Endodermal cell (in vitro differentiated cells): ENCODE measurements at regions not wholly inside any gene's neighbourhood (a gene's known extent, or its start where the extent isn't known, plus 50 kb on each side); places are given as distances from the start of the nearest gene placed in this dataset.
"Not testable (repeated sequence)": the region's sequence is repeated elsewhere in the genome, so short reads cannot be mapped to it uniquely, and the experiment has no call there.

Source experiments
- DNase-seq: peaks from one replicate; pipeline ENCODE4 v3.0.0-alpha.2; 2017
- H3K27ac ChIP-seq: 2 replicates; pipeline ENCODE4 v1.5.1; 2013; ENCODE audit warnings: mild to moderate bottlenecking, low read depth, low read length, moderate library complexity
- H3K27me3 ChIP-seq: 2 replicates; pipeline ENCODE4 v1.6.1; 2013; ENCODE audit warnings: mild to moderate bottlenecking, low read length, moderate library complexity; ENCODE audit not compliant: insufficient read depth, control insufficient read depth, poor library complexity, severe bottlenecking
- H3K36me3 ChIP-seq: 2 replicates; pipeline ENCODE4 v1.7.0; 2013; ENCODE audit warnings: mild to moderate bottlenecking, low read length, moderate library complexity; ENCODE audit not compliant: control insufficient read depth, insufficient read depth
- H3K4me1 ChIP-seq: one replicate; pipeline ENCODE4 v1.7.0; 2013; ENCODE audit warnings: low read length; ENCODE audit not compliant: control insufficient read depth, insufficient read depth
- H3K4me3 ChIP-seq: 2 replicates; pipeline ENCODE4 v1.5.1; 2013; ENCODE audit warnings: mild to moderate bottlenecking, low read length, moderate library complexity
- H3K9ac ChIP-seq: 2 replicates; pipeline ENCODE4 v1.6.1; 2013; ENCODE audit warnings: mild to moderate bottlenecking, low read length, moderate library complexity; ENCODE audit not compliant: poor library complexity, severe bottlenecking; ENCODE audit errors: extremely low read depth
- H3K9me3 ChIP-seq: 2 replicates; pipeline ENCODE4 v1.6.1; 2013; ENCODE audit warnings: mild to moderate bottlenecking, low read length, moderate library complexity; ENCODE audit not compliant: control insufficient read depth
- H3K27ac Mint-ChIP-seq: 2 replicates; pipeline ENCODE4 v1.8.0; 2020; ENCODE audit warnings: mixed read lengths
- H3K27me3 Mint-ChIP-seq: 2 replicates; pipeline ENCODE4 v1.8.0; 2021; ENCODE audit warnings: mild to moderate bottlenecking, mixed read lengths; ENCODE audit not compliant: insufficient read depth
- H3K36me3 Mint-ChIP-seq: 2 replicates; pipeline ENCODE4 v1.8.0; 2020; ENCODE audit warnings: low read depth, mixed read lengths
- H3K4me1 Mint-ChIP-seq: 2 replicates; pipeline ENCODE4 v1.8.0; 2020; ENCODE audit warnings: mixed read lengths
- H3K4me3 Mint-ChIP-seq: 2 replicates; pipeline ENCODE4 v1.8.0; 2020; ENCODE audit warnings: mild to moderate bottlenecking, moderate library complexity, mixed read lengths
- H3K9me3 Mint-ChIP-seq: 2 replicates; pipeline ENCODE4 v1.8.0; 2020; ENCODE audit warnings: mild to moderate bottlenecking, mixed read lengths
- CTCF ChIP-seq: fragments of 200-600 bp; sonication (generic); conservative IDR thresholded peaks from 2 replicates; pipeline ENCODE4 v1.5.0; 2021; ENCODE audit warnings: antibody characterized with exemption, mild to moderate bottlenecking
- WGBS, 2 experiments: methylation state at CpG; one replicate each; pipeline versions ENCODE4 v1.1.5 to v1.1.7; 2013; ENCODE audit warnings: missing lambda C conversion rate in 2 of 2, mixed read lengths in 1 of 2; ENCODE audit not compliant: insufficient coverage in 1 of 2, insufficient read length in 1 of 2; 5-methylcytosine and 5-hydroxymethylcytosine counted together

GRCh38 chr15:23764716-23765115 lies 77.6 kb upstream of the NDN start:
- no peak for DNase-seq
- TF ChIP-seq CTCF = no peak
- Mint-ChIP-seq H3K9me3 (peaks cover 74% of the 10 kb centered on the region), H3K27me3 (no peaks in the 10 kb centered on the region), H3K4me3 (no peak overlapping the region), H3K4me1 (no peaks in the 10 kb centered on the region), H3K36me3 (no peaks in the 10 kb centered on the region), H3K27ac (no peak overlapping the region)
- Histone ChIP-seq H3K27ac (no peak overlapping the region), H3K4me1 (no peaks in the 10 kb centered on the region), H3K4me3 (no peak overlapping the region), H3K9ac (no peak overlapping the region), H3K36me3 (no peaks in the 10 kb centered on the region), H3K9me3 (peaks cover 54% of the 10 kb centered on the region), H3K27me3 (no peaks in the 10 kb centered on the region)
- WGBS, 2 experiments = 74 to 79% methylated on average over 2 to 4 of the region's 4 CpGs

- not testable (repeated sequence) for H3K9ac ChIP-seq, DNase-seq, H3K4me1 ChIP-seq, H3K27me3 ChIP-seq, H3K4me1 Mint-ChIP-seq, H3K27me3 Mint-ChIP-seq, H3K36me3 Mint-ChIP-seq, H3K27ac ChIP-seq, H3K4me3 Mint-ChIP-seq, H3K36me3 ChIP-seq, H3K4me3 ChIP-seq, H3K27ac Mint-ChIP-seq
- peaks cover 78% of the 10 kb centered on the region for H3K9me3 Mint-ChIP-seq
- 81% methylated on average over 2 of the region's 2 CpGs; no CpG with 5 or more reads in 1 of the 2 experiments for WGBS, 2 experiments
- H3K9me3 ChIP-seq = peaks cover 63% of the 10 kb centered on the region
These were observed 79.7 kb upstream of the NDN start for GRCh38 chr15:23766779-23767178.

- H3K9me3 ChIP-seq = peaks cover 45% of the 10 kb centered on the region
- Mint-ChIP-seq H3K9me3 (peaks cover 72% of the 10 kb centered on the region), H3K4me3 (no peak overlapping the region), H3K27me3 (no peaks in the 10 kb centered on the region), H3K36me3 (no peaks in the 10 kb centered on the region), H3K4me1 (no peaks in the 10 kb centered on the region), H3K27ac (no peak overlapping the region)
- no peaks in the 10 kb centered on the region for H3K4me1 ChIP-seq
- H3K36me3 ChIP-seq = no peaks in the 10 kb centered on the region
- no peak for TF ChIP-seq CTCF
- DNase-seq = no peak
- no peak overlapping the region for H3K4me3 ChIP-seq
- no peaks in the 10 kb centered on the region for H3K27me3 ChIP-seq
- no peak overlapping the region for H3K27ac ChIP-seq
- no peak overlapping the region for H3K9ac ChIP-seq
These were observed 86.0 kb upstream of the NDN start for GRCh38 chr15:23773093-23773492.

GRCh38 chr15:23787346-23788105 lies 100.4 kb upstream of the NDN start:
- WGBS, 2 experiments = 29 to 50% methylated on average over 1 of the region's 2 CpGs
- Mint-ChIP-seq H3K9me3 (peaks cover 55% of the 10 kb centered on the region), H3K4me3 (no peak overlapping the region), H3K36me3 (no peaks in the 10 kb centered on the region), H3K27me3 (no peaks in the 10 kb centered on the region), H3K27ac (no peak overlapping the region), H3K4me1 (no peaks in the 10 kb centered on the region)
- DNase-seq = no peak
- no peak for TF ChIP-seq CTCF
- no peak overlapping the region for H3K4me3 ChIP-seq
- H3K9ac ChIP-seq = no peak overlapping the region
- no peak overlapping the region for H3K27ac ChIP-seq
- peaks cover 44% of the 10 kb centered on the region for H3K9me3 ChIP-seq
- no peaks in the 10 kb centered on the region for H3K36me3 ChIP-seq
- H3K27me3 ChIP-seq = no peaks in the 10 kb centered on the region
- H3K4me1 ChIP-seq = no peaks in the 10 kb centered on the region
